ENCODE measurements at regions not wholly inside any gene's neighbourhood (a gene's known extent, or its start where the extent isn't known, plus 50 kb on each side); places are given as distances from the start of the nearest gene placed in this dataset.

DNA sequence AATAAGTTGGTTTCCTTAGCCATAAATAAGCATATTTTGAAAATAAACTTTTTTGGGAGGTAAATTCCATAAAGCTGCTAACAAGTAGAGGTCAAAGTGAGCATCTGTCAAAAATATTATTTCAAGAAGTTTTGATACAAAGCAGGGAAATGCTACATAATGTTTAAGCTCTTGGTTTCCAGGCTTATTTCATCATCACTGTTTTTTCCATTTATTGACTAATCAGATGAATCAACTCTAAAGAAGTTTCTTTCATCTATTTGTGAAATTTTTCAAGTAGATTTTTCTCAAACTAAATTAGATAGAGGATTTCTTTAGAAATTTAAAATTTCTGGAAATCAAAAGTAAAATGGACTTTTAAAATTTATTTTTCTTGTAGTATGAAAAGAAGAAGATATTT is 89.5 kb upstream of the TBX18 start:
- TF ChIP-seq, protein P1, sequence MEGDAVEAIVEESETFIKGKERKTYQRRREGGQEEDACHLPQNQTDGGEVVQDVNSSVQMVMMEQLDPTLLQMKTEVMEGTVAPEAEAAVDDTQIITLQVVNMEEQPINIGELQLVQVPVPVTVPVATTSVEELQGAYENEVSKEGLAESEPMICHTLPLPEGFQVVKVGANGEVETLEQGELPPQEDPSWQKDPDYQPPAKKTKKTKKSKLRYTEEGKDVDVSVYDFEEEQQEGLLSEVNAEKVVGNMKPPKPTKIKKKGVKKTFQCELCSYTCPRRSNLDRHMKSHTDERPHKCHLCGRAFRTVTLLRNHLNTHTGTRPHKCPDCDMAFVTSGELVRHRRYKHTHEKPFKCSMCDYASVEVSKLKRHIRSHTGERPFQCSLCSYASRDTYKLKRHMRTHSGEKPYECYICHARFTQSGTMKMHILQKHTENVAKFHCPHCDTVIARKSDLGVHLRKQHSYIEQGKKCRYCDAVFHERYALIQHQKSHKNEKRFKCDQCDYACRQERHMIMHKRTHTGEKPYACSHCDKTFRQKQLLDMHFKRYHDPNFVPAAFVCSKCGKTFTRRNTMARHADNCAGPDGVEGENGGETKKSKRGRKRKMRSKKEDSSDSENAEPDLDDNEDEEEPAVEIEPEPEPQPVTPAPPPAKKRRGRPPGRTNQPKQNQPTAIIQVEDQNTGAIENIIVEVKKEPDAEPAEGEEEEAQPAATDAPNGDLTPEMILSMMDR (conservative IDR thresholded peaks at IDR 0.05; ENCODE audit: low read depth, low read length) = no peak
- TF ChIP-seq POLR2A (IDR thresholded peaks at IDR 0.05; ENCODE audit: low read depth, low read length) (no peak), MXI1 (IDR thresholded peaks at IDR 0.05; ENCODE audit: borderline replicate concordance, low read depth, low read length) (no peak), CEBPB (IDR thresholded peaks at IDR 0.05; ENCODE audit: low read depth, low read length) (no peak), MAFK (IDR thresholded peaks at IDR 0.05; ENCODE audit: low read depth, low read length) (no peak), BHLHE40 (IDR thresholded peaks at IDR 0.05; ENCODE audit: low read depth, low read length) (no peak), FOS (IDR thresholded peaks at IDR 0.05; ENCODE audit: low read depth, low read length) (no peak), RAD21 (IDR thresholded peaks at IDR 0.05; ENCODE audit: low read length) (no peak), RFX5 (IDR thresholded peaks at IDR 0.05; ENCODE audit: low read depth, low read length) (no peak), USF2 (IDR thresholded peaks at IDR 0.05; ENCODE audit: low read depth, low read length) (no peak)

Measured in IMR-90 (cell line).